ENCODE measurements at regions not wholly inside any gene's neighbourhood (a gene's known extent, or its start where the extent isn't known, plus 50 kb on each side); places are given as distances from the start of the nearest gene placed in this dataset.

GRCh38 chr4:14318671-14319070, 683.6 kb upstream of the CPEB2 start (continued):
- no peak for TF ChIP-seq MAX (IDR thresholded peaks at IDR 0.05; ENCODE audit: low read depth)
- no peak for TF ChIP-seq EP300 (IDR thresholded peaks at IDR 0.05; ENCODE audit: borderline replicate concordance in 1 of 2, low read depth in 1 of 2, low read length in 1 of 2)
- no peak for TF ChIP-seq FOXJ3 (CRISPR knock-in tag; IDR thresholded peaks at IDR 0.05)
- TF ChIP-seq NRF1 (IDR thresholded peaks at IDR 0.05; ENCODE audit: low read depth, low read length), result no peak
- no peak for TF ChIP-seq JUND (IDR thresholded peaks at IDR 0.05)

GRCh38 chr4:14321723-14322122, 680.6 kb upstream of the CPEB2 start:
- no peaks in the 10 kb centered on the region for H3K36me3 ChIP-seq (replicated peaks in 1 of 2; ENCODE audit: control insufficient read depth in 1 of 2, insufficient read depth in 2 of 2, low read length in 1 of 2)
- CTCF ChIA-PET, result no interaction called here
- H3K27me3 ChIP-seq (ENCODE audit: insufficient read depth), result no peaks in the 10 kb centered on the region
- H4K20me1 ChIP-seq (ENCODE audit: insufficient read depth), result no peaks in the 10 kb centered on the region
- POLR2A ChIA-PET, result no interaction called here
- WGBS (ENCODE audit: low lambda C conversion rate), result 22% methylated on average over 1 of the region's 1 CpG
- no peak for TF ChIP-seq GABPA (IDR thresholded peaks at IDR 0.05; ENCODE audit: low read depth)
- TF ChIP-seq TAF1 (IDR thresholded peaks at IDR 0.05; ENCODE audit: borderline replicate concordance, low read depth, low read length), result no peak
- no peak for TF ChIP-seq FOXJ3 (CRISPR knock-in tag; IDR thresholded peaks at IDR 0.05)
- TF ChIP-seq CHD2 (IDR thresholded peaks at IDR 0.05; ENCODE audit: low read length, partially characterized antibody), result no peak
- no peak overlapping the region for H2AFZ ChIP-seq (ENCODE audit: low read depth)
- no peak overlapping the region for H3K4me2 ChIP-seq
- H3K9me3 ChIP-seq, result no peaks in the 10 kb centered on the region; the same call in 1 of the 2 replicates
- no peak overlapping the region for H3K4me3 ChIP-seq (ENCODE audit: low read depth in 2 of 2, low read length in 1 of 2)
- no peak overlapping the region for H3K27ac ChIP-seq (ENCODE audit: low read depth in 2 of 2, low read length in 1 of 2)
- no peaks in the 10 kb centered on the region for H3K9me2 ChIP-seq
- no peak overlapping the region for H3K9ac ChIP-seq
- no peaks in the 10 kb centered on the region for H3K79me2 ChIP-seq (ENCODE audit: insufficient read depth)
- no peaks in the 10 kb centered on the region; a peak in 1 of 4 replicates for H3K4me1 ChIP-seq (ENCODE audit: control insufficient read depth in 1 of 2, insufficient read depth in 2 of 2, low read depth in 1 of 2, low read length in 1 of 2)
- no peak for DNase-seq
- H3F3A ChIP-seq (replicated peaks; ENCODE audit: insufficient read depth), result no peaks in the 10 kb centered on the region

GRCh38 chr4:14323191-14323590, 679.1 kb upstream of the CPEB2 start:
- POLR2A ChIA-PET, result no interaction called here
- Histone ChIP-seq H2AFZ (ENCODE audit: low read depth) (no peak overlapping the region), H3F3A (replicated peaks; ENCODE audit: insufficient read depth) (no peaks in the 10 kb centered on the region), H3K36me3 (replicated peaks in 1 of 2; ENCODE audit: control insufficient read depth in 1 of 2, insufficient read depth in 2 of 2, low read length in 1 of 2) (no peaks in the 10 kb centered on the region), H3K27ac (ENCODE audit: low read depth in 2 of 2, low read length in 1 of 2) (no peak overlapping the region), H3K9me2 (no peaks in the 10 kb centered on the region), H3K4me3 (ENCODE audit: low read depth in 2 of 2, low read length in 1 of 2) (no peak overlapping the region), H3K9ac (no peak overlapping the region), H3K27me3 (ENCODE audit: insufficient read depth) (no peaks in the 10 kb centered on the region), H3K79me2 (ENCODE audit: insufficient read depth) (no peaks in the 10 kb centered on the region), H4K20me1 (ENCODE audit: insufficient read depth) (no peaks in the 10 kb centered on the region), H3K4me1 (ENCODE audit: control insufficient read depth in 1 of 2, insufficient read depth in 2 of 2, low read depth in 1 of 2, low read length in 1 of 2) (no peaks in the 10 kb centered on the region; a peak in 1 of 4 replicates), H3K9me3 (no peaks in the 10 kb centered on the region; the same call in 1 of the 2 replicates), H3K4me2 (no peak overlapping the region)
- 25% methylated on average over 2 of the region's 2 CpGs for WGBS (ENCODE audit: low lambda C conversion rate)
- DNase-seq, result no peak
- CTCF ChIA-PET, result no interaction called here
- TF ChIP-seq TEAD4 (IDR thresholded peaks at IDR 0.05; ENCODE audit: borderline replicate concordance, insufficient read depth), result no peak

- Histone ChIP-seq H3K27ac (ENCODE audit: low read depth in 2 of 2, low read length in 1 of 2) (no peak overlapping the region), H3K9ac (no peak overlapping the region), H3K4me3 (ENCODE audit: low read depth in 2 of 2, low read length in 1 of 2) (no peak overlapping the region), H3F3A (replicated peaks; ENCODE audit: insufficient read depth) (no peaks in the 10 kb centered on the region), H3K79me2 (ENCODE audit: insufficient read depth) (no peaks in the 10 kb centered on the region), H3K9me3 (no peaks in the 10 kb centered on the region; the same call in 1 of the 2 replicates), H3K9me2 (no peaks in the 10 kb centered on the region), H3K27me3 (ENCODE audit: insufficient read depth) (no peaks in the 10 kb centered on the region), H3K4me1 (ENCODE audit: control insufficient read depth in 1 of 2, insufficient read depth in 2 of 2, low read depth in 1 of 2, low read length in 1 of 2) (no peaks in the 10 kb centered on the region), H2AFZ (ENCODE audit: low read depth) (no peak overlapping the region), H3K36me3 (replicated peaks in 1 of 2; ENCODE audit: control insufficient read depth in 1 of 2, insufficient read depth in 2 of 2, low read length in 1 of 2) (no peaks in the 10 kb centered on the region), H3K4me2 (no peak overlapping the region), H4K20me1 (ENCODE audit: insufficient read depth) (no peaks in the 10 kb centered on the region)
- WGBS (ENCODE audit: low lambda C conversion rate), result 6% methylated on average over 1 of the region's 1 CpG
- DNase-seq, result no peak
- ChIA-PET POLR2A (no interaction called here), CTCF (no interaction called here)
- TF ChIP-seq PBX3 (IDR thresholded peaks at IDR 0.05) (no peak), SIN3A (IDR thresholded peaks at IDR 0.05; ENCODE audit: borderline replicate concordance, low read depth, low read length) (no peak), FOSL2 (IDR thresholded peaks at IDR 0.05; ENCODE audit: borderline replicate concordance, low read depth) (no peak), REST (IDR thresholded peaks at IDR 0.05; ENCODE audit: low read depth, low read length) (no peak), NFIC (IDR thresholded peaks at IDR 0.05; ENCODE audit: borderline replicate concordance) (no peak), TCF12 (IDR thresholded peaks at IDR 0.05) (no peak), RFX5 (IDR thresholded peaks at IDR 0.05; ENCODE audit: low read length) (no peak)
These were observed 673.1 kb upstream of the CPEB2 start for GRCh38 chr4:14329228-14329627.

Measured in SK-N-SH (cell line).